ENCODE measurements at regions not wholly inside any gene's neighbourhood (a gene's known extent, or its start where the extent isn't known, plus 50 kb on each side); places are given as distances from the start of the nearest gene placed in this dataset.

DNA sequence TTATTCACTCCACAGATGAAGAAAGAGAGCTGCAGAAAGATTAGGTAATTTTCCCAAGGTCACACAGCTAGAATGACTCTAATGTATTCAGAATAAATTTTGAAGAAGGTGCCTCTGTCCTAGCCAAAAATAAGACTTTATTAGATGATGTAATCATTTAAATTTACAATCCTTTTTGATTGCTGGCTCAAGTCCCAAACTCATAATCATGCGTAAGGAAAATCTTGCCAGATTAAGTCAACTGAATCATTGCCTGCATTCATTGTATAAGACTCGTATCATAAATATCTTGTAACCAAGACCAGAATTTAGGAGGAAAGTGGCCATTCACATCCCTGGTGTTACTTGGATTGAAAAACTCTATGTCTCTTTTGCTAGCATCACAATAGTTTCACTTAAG lies 53.1 kb upstream of the STK39 start:
- TF ChIP-seq POLR2A (IDR thresholded peaks at IDR 0.05): no peak
- TF ChIP-seq, protein P1, sequence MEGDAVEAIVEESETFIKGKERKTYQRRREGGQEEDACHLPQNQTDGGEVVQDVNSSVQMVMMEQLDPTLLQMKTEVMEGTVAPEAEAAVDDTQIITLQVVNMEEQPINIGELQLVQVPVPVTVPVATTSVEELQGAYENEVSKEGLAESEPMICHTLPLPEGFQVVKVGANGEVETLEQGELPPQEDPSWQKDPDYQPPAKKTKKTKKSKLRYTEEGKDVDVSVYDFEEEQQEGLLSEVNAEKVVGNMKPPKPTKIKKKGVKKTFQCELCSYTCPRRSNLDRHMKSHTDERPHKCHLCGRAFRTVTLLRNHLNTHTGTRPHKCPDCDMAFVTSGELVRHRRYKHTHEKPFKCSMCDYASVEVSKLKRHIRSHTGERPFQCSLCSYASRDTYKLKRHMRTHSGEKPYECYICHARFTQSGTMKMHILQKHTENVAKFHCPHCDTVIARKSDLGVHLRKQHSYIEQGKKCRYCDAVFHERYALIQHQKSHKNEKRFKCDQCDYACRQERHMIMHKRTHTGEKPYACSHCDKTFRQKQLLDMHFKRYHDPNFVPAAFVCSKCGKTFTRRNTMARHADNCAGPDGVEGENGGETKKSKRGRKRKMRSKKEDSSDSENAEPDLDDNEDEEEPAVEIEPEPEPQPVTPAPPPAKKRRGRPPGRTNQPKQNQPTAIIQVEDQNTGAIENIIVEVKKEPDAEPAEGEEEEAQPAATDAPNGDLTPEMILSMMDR (IDR thresholded peaks at IDR 0.05): no peak

Data from testis (tissue), 2 donors.